HG03025 (cell line): ENCODE measurements at regions not wholly inside any gene's neighbourhood (a gene's known extent, or its start where the extent isn't known, plus 50 kb on each side); places are given as distances from the start of the nearest gene placed in this dataset.

Experiments used
- ATAC-seq: cut with Tn5 transposase; IDR thresholded peaks from one replicate; pipeline ENCODE4 v1.9.1; 2021; ENCODE audit warnings: mild to moderate bottlenecking, moderate library complexity; ENCODE audit not compliant: unreplicated experiment, low FRiP score

- ATAC-seq: no peak
Observed at GRCh38 chr7:17152721-17153120, 145.7 kb upstream of the AHR start.

- ATAC-seq: no peak
Observed at GRCh38 chr7:17153536-17153935, 144.9 kb upstream of the AHR start.

- no peak for ATAC-seq
Observed at GRCh38 chr7:17155529-17155928, 142.9 kb upstream of the AHR start.

GRCh38 chr7:17158261-17158660 lies 140.2 kb upstream of the AHR start:
- ATAC-seq: no peak

GRCh38 chr7:17159500-17160037 lies 138.9 kb upstream of the AHR start:
- peak; percentile 88 for ATAC-seq

GRCh38 chr7:17166824-17167379 lies 131.6 kb upstream of the AHR start:
- peak; percentile 93 for ATAC-seq

GRCh38 chr7:17168416-17168815 lies 130.0 kb upstream of the AHR start:
- ATAC-seq: no peak

GRCh38 chr7:17171427-17171826 lies 127.0 kb upstream of the AHR start:
- ATAC-seq: no peak

DNA sequence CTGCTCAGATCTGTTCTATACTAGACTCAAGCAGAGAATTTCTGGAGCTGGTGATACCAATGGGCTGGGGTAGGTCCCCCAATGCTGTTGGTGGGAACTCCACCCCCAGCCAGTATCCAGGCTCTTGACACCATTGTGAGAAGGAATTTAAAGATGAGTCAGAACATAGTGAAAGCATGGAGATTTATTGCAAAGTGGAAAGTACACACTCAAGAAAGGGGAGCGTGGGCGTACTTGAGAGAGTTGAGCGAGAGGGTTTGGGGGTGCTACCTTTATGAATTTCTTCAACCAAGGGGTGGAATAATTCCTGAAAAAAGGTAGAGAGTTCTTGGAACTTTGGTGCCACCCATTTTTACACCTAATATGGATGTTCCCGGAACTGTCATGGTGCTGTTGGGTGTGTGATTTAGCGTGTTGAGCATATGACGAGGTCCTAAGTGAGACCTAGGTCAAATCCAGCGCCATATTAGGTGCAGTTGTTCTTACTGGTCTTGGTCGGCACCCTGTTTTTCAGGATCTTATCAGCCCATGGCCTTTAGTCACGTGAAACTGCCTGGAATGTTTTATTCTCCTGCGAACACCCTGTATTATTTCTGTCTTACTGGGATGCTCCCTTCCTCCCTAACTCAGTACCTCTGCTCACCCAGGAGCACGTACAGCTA lies 122.0 kb upstream of the AHR start:
- no peak for ATAC-seq

DNA sequence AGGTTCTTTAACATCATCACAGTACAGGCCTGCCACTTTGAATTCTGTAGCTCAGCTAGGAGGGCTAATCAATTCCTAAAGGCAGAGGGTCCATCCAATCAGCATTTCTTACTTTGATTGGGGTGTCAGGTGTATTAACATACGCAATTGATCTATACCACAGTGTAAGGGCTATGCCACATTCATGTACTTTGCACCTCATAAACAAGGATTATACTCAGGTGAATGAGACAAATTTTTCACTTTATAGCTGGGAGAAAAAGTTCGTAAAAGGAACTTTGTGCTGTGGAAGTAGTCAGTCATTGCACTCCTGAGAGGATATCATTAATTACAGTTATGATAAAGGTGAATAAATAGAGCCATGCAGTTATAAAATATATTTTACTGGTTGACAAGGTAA lies 119.9 kb upstream of the AHR start:
- no peak for ATAC-seq

GRCh38 chr7:17181482-17181881 lies 117.0 kb upstream of the AHR start:
- no peak for ATAC-seq

- ATAC-seq: no peak
Observed at GRCh38 chr7:17183630-17184328, 114.7 kb upstream of the AHR start.

DNA sequence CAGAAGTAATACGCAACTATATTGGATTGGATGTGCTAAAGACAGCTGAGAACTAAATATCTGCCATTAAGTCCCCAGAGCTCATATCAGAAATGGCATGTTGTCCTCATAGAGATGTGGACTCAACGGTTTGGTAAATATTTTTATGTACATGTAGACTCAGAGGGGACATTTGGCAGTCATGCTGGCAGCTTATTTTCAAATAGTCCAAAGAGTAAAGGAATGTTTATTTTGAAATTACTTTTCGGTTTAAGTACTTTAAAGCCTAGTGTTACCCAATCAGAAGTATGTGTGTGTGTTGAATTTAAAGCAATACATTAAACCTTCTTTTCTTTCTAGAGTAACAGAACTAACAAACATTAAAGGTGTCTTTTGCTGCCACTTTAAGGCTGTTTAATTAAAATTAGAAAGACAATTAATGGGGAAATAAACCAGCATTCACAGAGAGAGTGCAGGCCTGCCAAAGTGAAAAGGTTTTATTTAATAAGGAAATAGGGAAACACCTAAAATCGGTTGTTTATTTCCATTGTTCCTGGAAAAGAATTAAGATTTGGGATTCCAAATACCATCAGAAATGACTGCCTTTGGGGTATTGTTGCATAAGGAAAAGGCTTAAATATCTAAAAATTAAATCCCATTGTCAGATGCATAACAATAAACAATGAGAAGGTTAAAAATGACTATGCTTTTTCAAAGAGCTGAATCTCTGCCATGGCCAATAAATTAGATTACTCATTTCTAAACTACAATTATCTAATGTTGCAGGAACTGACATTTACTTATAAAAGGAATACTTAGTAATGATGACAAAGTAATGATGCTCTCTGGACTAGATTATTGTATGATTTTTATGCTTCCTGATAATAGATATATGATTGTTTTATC lies 113.4 kb upstream of the AHR start:
- ATAC-seq: no peak

DNA sequence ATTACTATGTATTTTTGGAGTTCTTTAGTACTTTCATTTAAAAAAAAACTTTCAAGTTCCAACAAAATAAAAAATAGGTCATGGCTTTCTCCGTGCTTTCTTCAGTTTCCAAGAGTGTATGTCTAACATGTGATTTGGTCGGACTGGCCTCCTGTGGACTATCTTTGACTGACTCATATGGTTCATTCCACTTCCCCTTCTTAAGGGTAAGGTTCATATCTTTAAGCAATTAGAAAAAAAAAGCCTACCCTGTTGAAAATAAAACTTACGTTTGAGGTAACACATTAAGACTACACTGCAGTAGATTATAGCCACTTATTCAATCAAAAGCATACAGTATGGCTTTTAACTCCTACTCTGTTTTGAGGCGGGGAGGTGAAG lies 112.8 kb upstream of the AHR start:
- peak; percentile 98 for ATAC-seq

- no peak for ATAC-seq
Observed at GRCh38 chr7:17186745-17187530, 111.5 kb upstream of the AHR start.

GRCh38 chr7:17194656-17195055 lies 103.8 kb upstream of the AHR start:
- ATAC-seq: no peak

- peak; percentile 78 for ATAC-seq
Observed at GRCh38 chr7:17195576-17195975, 102.9 kb upstream of the AHR start.

- no peak for ATAC-seq
Observed at GRCh38 chr7:17205910-17206309, 92.5 kb upstream of the AHR start.

- ATAC-seq: no peak
Observed at GRCh38 chr7:17206349-17206905, 92.0 kb upstream of the AHR start.

DNA sequence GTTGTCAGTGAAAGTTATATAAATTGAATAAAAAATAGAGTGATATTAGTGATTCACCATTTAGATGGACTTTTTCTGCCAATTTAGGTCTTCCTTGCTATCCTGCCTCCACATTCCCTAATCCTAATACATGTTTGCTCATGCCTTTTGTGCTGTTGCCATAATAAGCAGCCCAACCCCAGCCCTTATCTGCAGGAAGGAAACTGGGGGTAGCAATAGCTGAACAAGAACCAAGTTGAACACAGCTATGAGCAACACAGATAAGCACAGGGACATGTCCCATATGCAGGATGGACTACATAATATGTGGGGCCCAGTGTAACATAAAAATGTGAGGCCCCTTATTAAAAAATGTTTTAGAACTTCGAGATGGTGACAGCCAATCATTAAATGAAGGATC lies 91.2 kb upstream of the AHR start:
- no peak for ATAC-seq
